Urinary bladder (tissue), 3 donors: ENCODE measurements at regions not wholly inside any gene's neighbourhood (a gene's known extent, or its start where the extent isn't known, plus 50 kb on each side); places are given as distances from the start of the nearest gene placed in this dataset.
"Not testable (repeated sequence)": the region's sequence is repeated elsewhere in the genome, so short reads cannot be mapped to it uniquely, and the experiment has no call there.

Experiments used
- DNase-seq: peaks from one replicate; pipeline ENCODE4 v3.0.0-alpha.2; 2015; ENCODE audit errors: extremely low spot score
- H3K27ac ChIP-seq: one replicate; pipeline ENCODE4 v1.5.1; 2013; ENCODE audit warnings: low read depth, mild to moderate bottlenecking, moderate library complexity
- H3K36me3 ChIP-seq: one replicate; pipeline ENCODE4 v1.6.1; 2013; ENCODE audit warnings: mild to moderate bottlenecking, moderate library complexity; ENCODE audit not compliant: insufficient read depth
- H3K4me1 ChIP-seq: one replicate; pipeline ENCODE4 v1.6.1; 2013; ENCODE audit warnings: mild to moderate bottlenecking, moderate library complexity; ENCODE audit not compliant: insufficient read depth
- H3K4me3 ChIP-seq: one replicate; pipeline ENCODE4 v1.5.1; 2013; ENCODE audit warnings: low read depth, low read length
- WGBS: extraction: QIAGEN DNeasy Blood & Tissue Kit; methylation state at CpG from one replicate; pipeline ENCODE4 v1.1.7; 2013; 5-methylcytosine and 5-hydroxymethylcytosine counted together
- donor health status: healthy with polysubstance abuse.
- donor health status: healthy.

DNA sequence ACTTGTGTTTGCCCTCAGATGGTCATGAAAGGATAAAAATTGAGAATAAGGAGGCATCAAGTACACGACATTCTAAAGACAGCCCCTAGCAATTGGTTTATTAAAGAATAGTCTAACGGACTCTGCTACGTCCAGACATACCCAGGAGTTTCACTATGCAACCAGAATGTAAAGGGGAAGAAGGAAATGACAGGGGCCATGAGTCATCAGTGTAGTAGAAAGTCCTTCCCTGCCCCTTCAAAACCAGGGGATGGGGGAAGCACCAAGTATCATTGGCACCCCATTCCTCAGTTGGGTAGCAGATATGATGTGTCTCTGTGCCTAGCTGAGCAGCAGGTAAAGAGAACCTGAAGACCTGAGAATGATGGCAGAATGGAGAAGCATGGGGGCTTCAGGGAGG, 367.4 kb downstream of the IL20RB start:
- no peak overlapping the region for H3K4me3 ChIP-seq
- no peak overlapping the region for H3K27ac ChIP-seq
- no peak for DNase-seq
- no peaks in the 10 kb centered on the region for H3K4me1 ChIP-seq
- 79% methylated on average over 3 of the region's 3 CpGs for whole genome bisulfite sequencing
- no peaks in the 10 kb centered on the region for H3K36me3 ChIP-seq

GRCh38 chr3:137325934-137326333, 368.2 kb downstream of the IL20RB start:
- no peak overlapping the region for H3K27ac ChIP-seq
- WGBS: 71% methylated on average over 3 of the region's 3 CpGs
- H3K36me3 ChIP-seq: no peaks in the 10 kb centered on the region
- H3K4me1 ChIP-seq: no peaks in the 10 kb centered on the region
- no peak overlapping the region for H3K4me3 ChIP-seq
- DNase-seq: no peak

DNA sequence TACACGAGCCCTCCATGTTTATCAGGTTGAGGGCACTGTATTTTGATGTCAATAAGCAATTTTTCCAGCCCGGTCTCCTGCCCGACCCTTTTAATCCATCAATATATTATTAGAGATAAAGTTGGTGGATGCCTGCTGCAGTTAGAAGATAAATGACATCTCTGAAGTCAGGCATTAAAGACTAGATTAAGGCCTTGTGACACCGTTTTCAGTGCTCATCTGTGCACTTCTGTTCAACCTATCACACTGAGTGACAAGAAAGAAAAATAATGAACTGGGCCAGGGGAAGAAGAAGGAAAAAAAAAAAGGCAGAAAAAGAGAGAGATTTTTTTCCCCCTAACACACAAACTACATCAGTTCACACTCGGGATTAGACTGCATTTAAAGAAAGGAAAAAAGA, 371.8 kb downstream of the IL20RB start:
- no peak overlapping the region for H3K4me3 ChIP-seq
- H3K27ac ChIP-seq: no peak overlapping the region
- DNase-seq: no peak
- H3K4me1 ChIP-seq: no peaks in the 10 kb centered on the region
- WGBS: 49% methylated on average over 5 of the region's 5 CpGs
- no peaks in the 10 kb centered on the region for H3K36me3 ChIP-seq

GRCh38 chr3:137330246-137330645, 372.5 kb downstream of the IL20RB start:
- H3K4me1 ChIP-seq: no peaks in the 10 kb centered on the region
- WGBS: 86% methylated on average over 3 of the region's 3 CpGs

DNA sequence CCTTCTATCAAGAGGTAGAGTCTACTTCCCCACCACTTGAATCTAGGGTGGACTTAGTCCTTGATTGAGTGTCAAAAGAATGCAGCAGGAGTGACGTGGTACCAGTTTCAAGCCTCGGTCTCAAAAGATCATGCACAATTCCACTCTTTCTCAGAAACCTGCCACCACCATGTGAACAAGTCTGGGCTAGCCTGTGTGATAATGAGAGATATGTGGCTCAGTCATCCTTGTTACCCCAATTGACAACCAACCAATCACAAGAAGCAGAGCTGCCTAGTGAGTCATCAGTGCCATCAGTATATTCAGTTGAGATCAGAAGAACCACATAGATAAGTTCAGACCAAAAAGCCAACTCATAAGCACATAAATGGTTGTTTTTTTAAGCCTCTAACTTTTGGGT, 374.5 kb downstream of the IL20RB start:
- H3K27ac ChIP-seq: no peak overlapping the region
- WGBS: 86% methylated on average over 2 of the region's 2 CpGs
- no peaks in the 10 kb centered on the region for H3K36me3 ChIP-seq
- DNase-seq: no peak
- no peak overlapping the region for H3K4me3 ChIP-seq
- H3K4me1 ChIP-seq: no peaks in the 10 kb centered on the region

More at GRCh38 chr3:137330246-137330645, 372.5 kb downstream of the IL20RB start:
- no peak for DNase-seq
- H3K36me3 ChIP-seq: no peaks in the 10 kb centered on the region
- no peak overlapping the region for H3K4me3 ChIP-seq
- H3K27ac ChIP-seq: no peak overlapping the region

DNA sequence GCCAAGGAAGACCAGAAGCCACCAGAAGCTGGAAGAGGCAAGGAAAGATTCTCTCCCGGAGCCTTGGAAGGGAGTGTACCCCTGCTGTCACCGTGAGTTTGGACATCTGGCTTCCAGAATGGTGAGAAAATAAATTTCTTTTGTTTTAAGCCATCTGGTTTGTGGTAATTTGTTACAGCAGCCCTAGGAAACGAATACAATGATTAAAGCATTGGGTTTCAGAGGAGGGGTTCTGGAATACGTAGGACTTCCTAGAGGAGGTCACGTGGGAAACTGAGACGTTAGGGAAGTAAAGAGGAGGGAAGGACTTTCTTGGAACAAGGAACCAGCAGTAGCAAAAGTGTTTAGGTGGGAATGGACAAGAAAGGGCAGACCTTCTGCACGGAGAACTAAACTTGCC, 377.7 kb downstream of the IL20RB start:
- no peak overlapping the region for H3K27ac ChIP-seq
- H3K4me1 ChIP-seq: no peaks in the 10 kb centered on the region
- WGBS: 31% methylated on average over 7 of the region's 7 CpGs
- no peaks in the 10 kb centered on the region for H3K36me3 ChIP-seq
- no peak for DNase-seq
- no peak overlapping the region for H3K4me3 ChIP-seq

- whole genome bisulfite sequencing: 85% methylated on average over 5 of the region's 5 CpGs
- DNase-seq, H3K36me3 ChIP-seq: not testable (repeated sequence)
These were observed 380.6 kb downstream of the IL20RB start for GRCh38 chr3:137338400-137338799.

GRCh38 chr3:137343283-137343682, 385.5 kb downstream of the IL20RB start:
- no peak for DNase-seq
- 15% methylated on average over 4 of the region's 4 CpGs for WGBS
- Histone ChIP-seq H3K36me3 (no peaks in the 10 kb centered on the region), H3K27ac (no peak overlapping the region), H3K4me3 (no peak overlapping the region), H3K4me1 (no peaks in the 10 kb centered on the region)

More at GRCh38 chr3:137338400-137338799, 380.6 kb downstream of the IL20RB start:
- not testable (repeated sequence) for H3K27ac ChIP-seq, H3K4me3 ChIP-seq, H3K4me1 ChIP-seq

DNA sequence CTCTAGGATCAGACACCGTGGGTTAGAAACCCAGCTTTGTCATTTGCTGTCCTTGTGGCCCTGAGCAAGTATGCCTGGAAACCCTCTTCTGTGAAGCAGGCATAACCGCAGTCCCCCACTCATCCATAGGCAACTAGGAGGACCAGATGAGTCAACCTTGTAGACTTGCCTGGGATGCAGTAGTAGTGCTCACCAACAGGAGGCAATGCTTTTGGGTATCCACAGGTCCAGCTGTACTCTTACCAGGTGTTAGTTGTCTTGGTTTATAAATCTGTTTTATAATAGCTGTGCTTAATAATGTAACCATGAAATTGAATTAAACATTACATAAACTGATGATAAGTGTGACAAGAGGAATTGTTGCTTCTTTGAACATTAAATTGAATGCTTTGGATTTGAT, 389.3 kb downstream of the IL20RB start:
- Histone ChIP-seq H3K4me3 (no peak overlapping the region), H3K4me1 (no peaks in the 10 kb centered on the region), H3K27ac (no peak overlapping the region), H3K36me3 (no peaks in the 10 kb centered on the region)
- DNase-seq: no peak
- 90% methylated on average over 2 of the region's 2 CpGs for WGBS

DNA sequence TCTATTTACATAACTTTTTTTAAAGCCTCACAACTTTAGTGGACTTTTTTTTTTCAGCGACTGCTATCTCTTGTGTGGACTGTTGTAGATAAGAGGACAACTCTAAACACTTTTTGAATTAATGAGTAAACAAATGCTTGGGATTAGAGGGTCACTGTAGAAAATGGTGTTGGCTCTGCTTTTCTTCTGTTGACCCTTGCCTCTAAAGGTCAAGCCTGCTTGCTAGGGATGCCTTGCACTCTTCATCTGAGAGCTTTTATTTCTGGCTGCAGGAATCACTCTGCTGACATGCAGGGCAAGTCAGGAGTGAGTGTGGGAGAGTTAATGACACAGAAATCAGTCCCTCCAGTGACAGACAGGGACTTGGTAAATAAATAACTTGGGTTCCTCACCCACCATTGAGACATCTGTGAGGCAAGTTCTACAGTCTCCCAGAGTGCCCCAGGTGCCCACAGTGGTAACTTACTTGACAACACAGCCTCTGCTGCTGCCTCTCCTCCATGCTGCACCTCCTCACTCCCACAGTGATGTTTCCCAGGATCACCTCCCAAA, 390.1 kb downstream of the IL20RB start:
- no peak for DNase-seq

DNA sequence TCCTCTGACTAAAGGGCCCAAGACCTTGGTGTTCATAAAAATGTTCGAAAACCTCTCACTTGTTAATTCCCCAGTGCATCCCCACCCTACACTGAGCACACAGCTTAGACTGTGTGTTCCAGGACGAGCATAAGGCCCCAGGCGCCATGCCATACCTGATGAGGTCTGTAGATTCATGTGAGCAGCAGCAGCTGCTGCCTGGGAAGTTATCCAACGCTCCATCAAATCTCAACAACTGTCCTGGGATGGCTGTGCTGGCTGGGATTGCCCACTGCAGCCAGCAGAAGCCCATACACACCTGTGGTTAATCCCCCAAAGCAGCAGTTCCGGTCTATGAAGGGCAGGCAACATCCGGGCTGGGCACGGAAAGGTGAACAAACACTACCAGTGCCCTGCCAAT, 391.2 kb downstream of the IL20RB start:
- 67% methylated on average over 7 of the region's 7 CpGs for WGBS
- H3K4me1 ChIP-seq: no peaks in the 10 kb centered on the region
- no peak overlapping the region for H3K4me3 ChIP-seq
- H3K27ac ChIP-seq: no peak overlapping the region
- no peak for DNase-seq
- no peaks in the 10 kb centered on the region for H3K36me3 ChIP-seq

More for the DNA sequence above, 390.1 kb downstream of the IL20RB start:
- Histone ChIP-seq H3K4me1 (no peaks in the 10 kb centered on the region), H3K27ac (no peak overlapping the region), H3K4me3 (no peak overlapping the region), H3K36me3 (no peaks in the 10 kb centered on the region)
- WGBS: 25% methylated on average over 1 of the region's 1 CpG

GRCh38 chr3:137349557-137350348, 392.0 kb downstream of the IL20RB start:
- H3K4me1 ChIP-seq: no peaks in the 10 kb centered on the region
- no peaks in the 10 kb centered on the region for H3K36me3 ChIP-seq
- 76% methylated on average over 8 of the region's 8 CpGs for WGBS
- H3K27ac ChIP-seq: no peak overlapping the region
- no peak for DNase-seq
- no peak overlapping the region for H3K4me3 ChIP-seq

- H3K27ac ChIP-seq: no peak overlapping the region
- 86% methylated on average over 2 of the region's 2 CpGs for whole genome bisulfite sequencing
- no peaks in the 10 kb centered on the region for H3K36me3 ChIP-seq
- H3K4me3 ChIP-seq: no peak overlapping the region
- DNase-seq: no peak
- no peaks in the 10 kb centered on the region for H3K4me1 ChIP-seq
These were observed 402.9 kb downstream of the IL20RB start for GRCh38 chr3:137360531-137361201.

GRCh38 chr3:137382005-137382594, 382.0 kb upstream of the SOX14 start:
- Histone ChIP-seq H3K27ac (no peak overlapping the region), H3K36me3 (no peaks in the 10 kb centered on the region), H3K4me3 (no peak overlapping the region), H3K4me1 (no peaks in the 10 kb centered on the region)
- 92% methylated on average over 3 of the region's 3 CpGs for WGBS
- DNase-seq: no peak
